Omental fat pad (tissue), 3 donors: ENCODE measurements at regions not wholly inside any gene's neighbourhood (a gene's known extent, or its start where the extent isn't known, plus 50 kb on each side); places are given as distances from the start of the nearest gene placed in this dataset.

Source experiments
- ATAC-seq: fragments of 150-250 bp; one replicate; pipeline ENCODE4 v1.9.1; 2016; ENCODE audit warnings: mild to moderate bottlenecking, moderate library complexity; ENCODE audit not compliant: low FRiP score
- DNase-seq: peaks from one replicate; pipeline ENCODE4 v3.0.0-alpha.2; 2019; ENCODE audit warnings: low spot score
- CTCF ChIP-seq, 3 donors: fragments of 450-650 bp; IDR thresholded peaks; one replicate each; pipeline ENCODE4 v1.5.1; 2016 to 2017; ENCODE audit warnings: antibody characterized with exemption in 3 of 3, mild to moderate bottlenecking in 3 of 3, moderate library complexity in 2 of 3

- no peak for TF ChIP-seq CTCF (IDR thresholded peaks at IDR 0.05)
- DNase-seq, result no peak
- ATAC-seq, result no peak
Observed at GRCh38 chr1:181989261-181989920, 72.1 kb downstream of the ZNF648 start.

GRCh38 chr1:181987996-181988395 is 73.5 kb downstream of the ZNF648 start:
- no peak for DNase-seq
- no peak for TF ChIP-seq CTCF (IDR thresholded peaks at IDR 0.05)
- ATAC-seq, result no peak

GRCh38 chr1:181987334-181987895 is 74.1 kb downstream of the ZNF648 start:
- DNase-seq, result no peak
- ATAC-seq, result no peak
- TF ChIP-seq CTCF (IDR thresholded peaks at IDR 0.05), result no peak

- DNase-seq (no peak), ATAC-seq (no peak)
- TF ChIP-seq CTCF (IDR thresholded peaks at IDR 0.05), result no peak
Observed at GRCh38 chr1:181986907-181987305, 74.6 kb downstream of the ZNF648 start.

- TF ChIP-seq CTCF (IDR thresholded peaks at IDR 0.05), result no peak
- DNase-seq, result no peak
- ATAC-seq, result no peak
Observed at GRCh38 chr1:181985936-181986906, 75.3 kb downstream of the ZNF648 start.

- TF ChIP-seq CTCF (IDR thresholded peaks at IDR 0.05), result no peak
- ATAC-seq, result no peak
- DNase-seq, result no peak
Observed at GRCh38 chr1:181985281-181985680, 76.2 kb downstream of the ZNF648 start.
